GM18870 (cell line): ENCODE measurements at regions not wholly inside any gene's neighbourhood (a gene's known extent, or its start where the extent isn't known, plus 50 kb on each side); places are given as distances from the start of the nearest gene placed in this dataset.

ENCODE experiments used
- ATAC-seq: cut with Tn5 transposase; IDR thresholded peaks from one replicate; pipeline ENCODE4 v1.9.1; 2021; ENCODE audit warnings: moderate library complexity; ENCODE audit not compliant: unreplicated experiment

DNA sequence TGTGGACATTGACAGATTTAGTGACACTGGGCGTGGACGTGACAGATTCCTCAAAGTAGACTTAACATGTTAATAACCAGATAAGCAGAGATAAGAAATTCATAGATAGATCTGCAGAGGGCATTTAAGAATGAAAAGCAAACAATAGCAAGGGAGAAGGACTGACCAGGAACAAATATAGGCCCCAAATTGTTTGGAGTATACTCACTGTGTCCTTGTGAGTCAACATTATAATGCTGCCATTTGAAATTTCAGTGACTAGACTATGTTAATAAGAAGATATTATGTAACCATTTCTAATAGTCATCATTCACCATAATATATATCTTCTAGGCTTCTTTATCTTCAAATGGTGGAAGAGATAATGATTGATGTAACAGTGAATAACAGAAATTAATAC is 78.1 kb upstream of the SLC38A11 start:
- no peak for ATAC-seq

DNA sequence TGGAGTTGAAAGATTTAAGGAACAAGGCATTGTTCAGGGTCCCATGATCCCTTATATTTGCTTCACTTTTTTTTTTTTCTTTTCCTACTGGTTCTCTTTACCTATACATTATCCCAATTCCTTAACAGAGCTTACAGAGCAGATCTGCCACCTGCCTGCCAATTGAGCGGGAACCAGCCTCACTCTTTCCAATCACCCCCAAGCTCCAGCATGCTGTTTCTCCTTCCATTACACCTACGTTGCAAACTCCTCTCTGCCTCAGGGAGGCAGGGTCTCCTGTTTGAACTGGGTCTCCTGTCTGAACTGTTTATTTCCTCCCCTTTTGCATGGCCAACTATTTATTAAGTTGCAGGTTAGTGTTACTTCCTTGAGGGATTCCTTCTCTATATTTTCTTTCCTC is 77.2 kb upstream of the SLC38A11 start:
- ATAC-seq = no peak

- no peak for ATAC-seq
Measured at GRCh38 chr2:165024199-165024598, 68.9 kb upstream of the SLC38A11 start.

- ATAC-seq = no peak
Measured at GRCh38 chr2:165022781-165023180, 67.5 kb upstream of the SLC38A11 start.

DNA sequence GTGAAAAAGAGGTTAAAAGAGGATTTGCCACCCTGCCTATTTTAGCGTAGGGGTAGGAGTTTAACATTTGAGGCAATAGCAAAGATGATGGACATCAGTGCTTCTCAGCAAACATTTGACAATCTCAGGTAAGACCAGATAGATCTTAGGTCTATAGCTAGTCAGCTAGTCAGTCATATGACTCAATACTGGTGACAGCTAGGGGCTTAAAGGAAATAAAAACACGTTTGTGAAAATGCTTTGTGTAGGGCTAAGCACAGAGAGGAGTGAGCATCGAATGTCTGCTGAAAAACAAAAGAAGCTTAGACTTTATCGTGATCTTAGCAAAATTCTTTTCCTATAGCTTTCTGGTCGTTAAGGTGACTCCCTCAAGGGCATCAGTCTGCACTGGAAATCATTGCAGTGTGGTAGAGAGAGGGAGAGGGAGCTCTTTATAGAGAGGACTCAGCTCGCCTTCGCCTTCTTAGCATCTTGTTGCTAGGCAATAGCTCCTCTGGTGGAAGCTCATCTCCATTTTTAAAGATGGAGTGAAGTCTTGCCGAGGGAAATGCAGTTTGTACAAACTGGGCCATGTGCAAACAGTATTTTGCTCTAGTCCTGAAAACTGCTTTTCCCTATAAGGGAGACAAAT is 62.8 kb upstream of the SLC38A11 start:
- ATAC-seq = no peak

DNA sequence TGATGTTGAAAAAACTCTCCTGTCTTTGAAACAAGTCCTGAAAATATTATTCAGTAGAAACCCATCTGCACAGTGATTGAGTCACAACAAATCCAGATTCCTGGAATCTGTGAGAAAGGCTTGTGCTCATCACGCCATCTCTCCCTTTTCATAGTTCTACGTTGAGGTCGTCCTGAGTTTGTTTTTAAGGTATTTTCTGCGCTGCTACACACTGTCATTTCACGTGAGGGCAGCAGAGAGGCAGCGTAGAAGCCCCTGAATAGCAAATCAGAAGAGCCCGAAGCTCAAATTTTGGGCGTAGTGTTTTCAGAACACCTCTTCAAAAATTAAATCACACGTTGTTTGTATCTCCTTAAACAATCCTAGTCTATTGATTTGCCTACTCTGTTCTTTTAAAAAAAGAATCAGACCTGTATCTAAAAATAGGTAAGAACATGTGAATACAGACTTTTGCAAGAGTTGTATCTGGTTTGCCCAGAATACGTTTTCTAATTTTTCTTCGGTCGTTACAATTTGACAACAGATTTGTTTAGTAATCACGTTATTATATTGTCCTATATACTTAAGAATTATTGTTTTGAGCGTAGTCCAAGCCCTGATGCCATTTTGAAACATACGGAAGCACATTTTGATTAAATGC is 61.6 kb upstream of the SLC38A11 start:
- ATAC-seq = peak; percentile 56

- no peak for ATAC-seq
Measured at GRCh38 chr2:165015052-165015642, 59.8 kb upstream of the SLC38A11 start.

GRCh38 chr2:165013944-165014619 is 58.8 kb upstream of the SLC38A11 start:
- no peak for ATAC-seq

- ATAC-seq = no peak
Measured at GRCh38 chr2:165011199-165011598, 55.9 kb upstream of the SLC38A11 start.

DNA sequence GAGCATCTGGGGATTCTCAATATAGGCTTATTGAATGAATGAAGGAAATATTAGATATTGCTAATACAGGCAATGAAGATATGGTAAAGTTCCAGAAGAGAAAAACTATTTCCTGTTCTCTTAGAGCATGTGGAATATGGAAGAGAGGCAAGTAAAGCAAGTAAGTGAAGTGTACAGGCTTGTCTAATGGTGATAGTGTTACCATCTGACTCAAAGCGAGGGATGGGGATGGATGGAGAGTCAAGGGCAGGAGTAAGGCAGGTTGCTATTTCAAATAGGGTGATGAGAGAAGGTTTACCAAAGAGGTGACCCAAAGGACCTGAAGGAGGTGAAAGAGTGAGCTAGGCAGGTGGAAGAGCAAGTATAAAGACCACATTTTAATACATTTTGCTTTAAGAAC is 55.2 kb upstream of the SLC38A11 start:
- ATAC-seq = no peak

DNA sequence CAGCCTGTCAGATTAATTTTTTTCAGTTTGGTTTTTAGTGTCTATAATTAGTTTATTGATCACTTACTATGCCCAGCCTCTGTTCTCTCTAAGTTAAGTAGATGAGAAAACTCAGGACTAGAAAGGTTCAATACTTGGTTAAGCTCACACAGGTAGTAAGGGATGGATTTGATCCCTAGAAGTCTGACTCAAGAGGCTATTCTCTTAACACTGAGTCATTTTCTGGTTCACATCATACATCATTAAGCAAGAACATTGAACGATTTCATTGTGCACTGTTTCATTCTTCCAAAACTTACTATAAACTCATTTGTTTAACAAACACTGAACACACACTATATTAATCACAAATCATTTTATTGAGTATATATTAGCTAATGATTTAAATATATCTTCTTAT is 54.1 kb upstream of the SLC38A11 start:
- ATAC-seq = no peak

- ATAC-seq = no peak
Measured at GRCh38 chr2:165008730-165009315, 53.5 kb upstream of the SLC38A11 start.

- no peak for ATAC-seq
Measured at GRCh38 chr2:165007161-165007744, 51.9 kb upstream of the SLC38A11 start.
